GM19463 (cell line): ENCODE measurements at regions not wholly inside any gene's neighbourhood (a gene's known extent, or its start where the extent isn't known, plus 50 kb on each side); places are given as distances from the start of the nearest gene placed in this dataset.
"Not testable (repeated sequence)": the region's sequence is repeated elsewhere in the genome, so short reads cannot be mapped to it uniquely, and the experiment has no call there.

Source experiments
- ATAC-seq: cut with Tn5 transposase; IDR thresholded peaks from one replicate; pipeline ENCODE4 v1.9.1; 2021; ENCODE audit warnings: mild to moderate bottlenecking, moderate library complexity; ENCODE audit not compliant: unreplicated experiment

DNA sequence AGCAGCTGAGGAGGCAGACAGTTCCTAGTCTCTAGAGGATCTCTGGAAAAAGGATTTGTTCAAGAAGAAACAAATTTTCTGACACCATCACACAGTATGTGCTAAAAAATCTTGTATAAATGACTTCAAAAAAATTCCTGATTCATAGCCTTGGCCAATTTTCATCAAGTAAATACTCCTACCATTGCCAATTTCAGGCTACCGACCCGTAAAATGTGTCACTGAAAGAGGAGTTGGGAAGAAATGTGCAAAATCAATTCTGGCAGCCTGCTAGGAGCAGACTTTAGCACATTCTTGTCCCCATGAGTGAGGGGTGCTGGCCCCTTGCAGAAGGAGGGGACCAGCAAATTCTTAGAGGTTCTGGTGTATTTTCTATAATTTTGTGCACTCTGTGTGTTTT is 109.4 kb downstream of the TMEM30B start:
- ATAC-seq: no peak

- ATAC-seq: no peak
These were observed 113.0 kb downstream of the TMEM30B start for GRCh38 chr14:61168141-61168540.

GRCh38 chr14:61167642-61168041 is 113.5 kb downstream of the TMEM30B start:
- no peak for ATAC-seq

DNA sequence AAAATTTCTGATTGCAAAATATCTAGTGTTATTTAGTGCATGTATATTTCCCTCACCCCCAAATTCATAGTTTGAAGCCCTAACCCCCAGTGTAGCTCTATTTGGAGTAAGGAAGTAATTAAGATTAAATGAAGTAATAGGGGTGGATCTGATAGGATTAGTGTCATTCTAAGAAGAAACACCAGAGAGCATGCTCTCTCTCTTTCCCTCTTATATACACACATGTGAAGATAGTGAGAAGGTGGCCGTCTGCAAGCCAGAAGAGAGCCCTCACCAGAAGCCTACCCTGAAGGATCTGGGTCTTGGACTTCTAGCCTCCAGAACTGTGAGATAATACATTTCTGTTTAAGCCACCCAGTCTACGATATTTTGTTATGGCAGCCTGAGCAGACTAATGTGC is 120.3 kb downstream of the TMEM30B start:
- no peak for ATAC-seq

DNA sequence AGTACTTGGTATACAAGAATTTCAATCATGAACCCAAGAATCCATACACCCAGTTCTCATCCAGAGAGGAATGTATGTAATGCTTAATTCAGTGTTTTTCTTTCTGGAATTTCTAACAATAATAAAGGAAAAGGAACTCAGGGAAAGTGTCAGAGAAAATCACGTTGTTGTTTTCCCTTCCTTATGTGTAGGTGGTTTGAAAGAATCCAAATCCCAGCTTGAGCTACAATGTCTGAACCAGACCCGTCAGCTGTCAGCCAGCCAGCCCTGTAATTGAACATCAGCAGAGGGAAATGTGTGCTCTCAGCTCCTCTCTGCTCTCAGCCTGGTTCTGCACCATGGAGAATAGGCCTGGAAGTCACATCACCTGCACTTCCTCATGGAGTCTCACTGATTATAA is 126.5 kb downstream of the TMEM30B start:
- ATAC-seq: no peak

DNA sequence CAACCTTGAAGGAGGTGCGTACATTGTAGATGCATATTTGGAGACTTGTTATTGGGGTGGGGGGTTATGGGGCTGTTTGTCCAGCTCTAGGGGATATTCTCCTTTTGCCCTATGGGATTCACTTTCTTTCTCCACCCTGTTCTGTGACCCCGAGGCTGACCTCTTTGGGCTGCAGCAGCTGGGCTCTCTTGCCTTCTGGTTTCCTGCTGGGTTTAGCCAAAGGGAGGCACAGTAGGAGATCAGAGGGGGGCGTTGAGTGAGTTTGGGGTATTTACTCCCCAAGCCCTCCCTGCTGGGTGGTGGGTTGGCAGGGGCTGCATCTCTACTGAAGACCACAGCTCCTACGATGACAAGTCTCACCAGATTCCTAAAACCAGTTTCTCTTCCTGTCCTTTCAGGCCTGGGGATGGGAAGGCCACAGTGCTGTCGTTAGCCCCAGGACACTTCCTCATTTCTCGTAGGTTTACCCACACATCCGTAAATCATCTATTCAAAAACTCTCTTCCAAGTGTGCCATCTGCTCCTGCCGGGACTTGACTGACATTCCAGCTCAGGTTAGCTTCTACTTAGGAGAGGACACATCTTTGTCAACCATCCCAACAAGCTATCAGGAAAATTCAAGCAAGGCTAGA is 127.1 kb downstream of the TMEM30B start:
- no peak for ATAC-seq

DNA sequence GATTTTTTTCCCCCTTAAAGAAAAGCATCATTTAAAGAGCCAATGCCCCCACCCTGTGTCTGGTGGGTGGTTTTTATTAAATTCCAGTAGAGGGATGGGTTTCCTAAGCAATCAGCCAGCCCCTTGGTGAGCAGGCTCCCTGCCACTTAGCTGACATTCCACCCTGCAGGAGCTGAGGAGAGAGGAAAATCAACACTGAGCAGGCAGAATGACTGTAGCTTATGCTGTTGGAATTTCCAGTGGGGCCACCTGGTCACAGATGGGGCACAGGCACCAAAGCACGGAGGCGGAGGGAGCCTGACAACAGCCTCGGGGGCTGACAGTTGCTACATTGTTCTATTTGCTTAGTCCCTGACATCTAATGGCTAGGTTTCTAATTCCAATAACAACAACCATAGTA is 127.7 kb downstream of the TMEM30B start:
- no peak for ATAC-seq

GRCh38 chr14:61152851-61153364 is 128.2 kb downstream of the TMEM30B start:
- ATAC-seq: no peak

GRCh38 chr14:61151251-61151650 is 129.9 kb downstream of the TMEM30B start:
- no peak for ATAC-seq

DNA sequence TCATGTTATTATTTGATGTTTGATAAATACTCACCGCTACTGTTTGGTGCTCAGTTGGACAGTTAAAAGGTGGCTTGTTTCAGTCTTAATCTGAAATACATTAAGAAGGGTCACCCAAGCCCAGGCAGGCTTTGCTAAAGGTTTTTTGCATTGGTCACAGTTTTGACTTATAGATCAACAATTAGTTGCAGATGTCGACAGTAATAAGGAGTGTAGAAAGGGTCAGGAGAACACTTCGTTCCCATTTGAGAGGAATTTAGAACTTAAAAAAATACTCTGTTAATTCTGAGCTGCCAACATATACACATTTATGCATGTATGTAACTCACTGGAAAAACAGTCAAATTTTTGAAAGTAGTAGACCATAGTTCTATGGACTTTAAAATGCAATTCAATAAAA is 130.3 kb downstream of the TMEM30B start:
- no peak for ATAC-seq

- ATAC-seq: no peak
These were observed 131.2 kb downstream of the TMEM30B start for GRCh38 chr14:61149896-61150295.

- ATAC-seq: no peak
These were observed 132.3 kb downstream of the TMEM30B start for GRCh38 chr14:61148742-61149350.

GRCh38 chr14:61147831-61148549 is 133.1 kb downstream of the TMEM30B start:
- ATAC-seq: no peak

DNA sequence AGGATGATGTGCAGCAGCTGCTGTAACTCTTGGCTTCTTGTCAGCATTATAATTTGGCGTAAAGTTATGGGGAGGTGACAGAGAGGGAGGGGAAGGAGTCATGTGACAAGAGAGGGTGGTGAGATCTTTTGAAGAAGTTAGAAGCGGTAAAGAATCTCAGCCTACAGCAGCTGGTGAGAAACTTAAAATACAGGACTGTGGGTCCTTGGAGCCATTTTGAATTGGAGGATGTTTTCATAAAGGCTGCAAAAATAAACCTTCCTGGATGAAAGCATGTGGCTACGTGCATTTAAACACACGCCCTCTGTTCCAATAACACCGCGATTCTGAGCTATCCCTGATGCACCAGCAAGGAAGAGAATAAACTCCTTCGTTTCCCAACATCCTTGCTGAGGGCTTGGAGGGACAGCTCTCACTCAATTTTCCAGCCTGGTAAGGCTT is 133.7 kb downstream of the TMEM30B start:
- no peak for ATAC-seq

- ATAC-seq: no peak
These were observed 134.2 kb downstream of the TMEM30B start for GRCh38 chr14:61146899-61147298.

DNA sequence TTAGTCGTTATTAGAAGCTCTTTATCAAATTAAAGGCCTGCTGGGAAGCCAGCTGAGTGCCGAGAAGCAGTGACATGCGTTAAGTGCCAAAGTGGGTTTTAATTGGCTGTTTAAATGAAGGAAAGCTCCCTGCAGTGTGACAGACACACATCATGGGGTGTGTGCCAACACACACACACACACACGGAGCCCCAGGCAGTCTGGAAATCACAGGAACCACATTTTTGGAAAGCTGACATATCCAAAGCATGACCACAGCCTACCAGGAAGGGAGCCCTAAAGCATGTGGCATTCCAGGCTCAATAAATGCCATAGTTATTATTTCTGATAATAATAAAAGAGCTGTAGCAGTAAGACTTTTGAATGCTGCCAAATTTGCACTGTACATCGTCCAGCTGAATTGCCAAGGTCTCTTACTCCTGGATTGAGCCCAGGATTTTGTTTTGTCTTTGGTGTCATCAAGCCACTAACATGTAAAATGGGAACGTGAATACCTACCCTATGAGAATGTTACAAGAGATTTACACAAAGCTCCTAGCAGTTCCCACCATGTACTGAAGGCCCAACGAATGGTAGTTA is 135.1 kb downstream of the TMEM30B start:
- ATAC-seq: no peak

DNA sequence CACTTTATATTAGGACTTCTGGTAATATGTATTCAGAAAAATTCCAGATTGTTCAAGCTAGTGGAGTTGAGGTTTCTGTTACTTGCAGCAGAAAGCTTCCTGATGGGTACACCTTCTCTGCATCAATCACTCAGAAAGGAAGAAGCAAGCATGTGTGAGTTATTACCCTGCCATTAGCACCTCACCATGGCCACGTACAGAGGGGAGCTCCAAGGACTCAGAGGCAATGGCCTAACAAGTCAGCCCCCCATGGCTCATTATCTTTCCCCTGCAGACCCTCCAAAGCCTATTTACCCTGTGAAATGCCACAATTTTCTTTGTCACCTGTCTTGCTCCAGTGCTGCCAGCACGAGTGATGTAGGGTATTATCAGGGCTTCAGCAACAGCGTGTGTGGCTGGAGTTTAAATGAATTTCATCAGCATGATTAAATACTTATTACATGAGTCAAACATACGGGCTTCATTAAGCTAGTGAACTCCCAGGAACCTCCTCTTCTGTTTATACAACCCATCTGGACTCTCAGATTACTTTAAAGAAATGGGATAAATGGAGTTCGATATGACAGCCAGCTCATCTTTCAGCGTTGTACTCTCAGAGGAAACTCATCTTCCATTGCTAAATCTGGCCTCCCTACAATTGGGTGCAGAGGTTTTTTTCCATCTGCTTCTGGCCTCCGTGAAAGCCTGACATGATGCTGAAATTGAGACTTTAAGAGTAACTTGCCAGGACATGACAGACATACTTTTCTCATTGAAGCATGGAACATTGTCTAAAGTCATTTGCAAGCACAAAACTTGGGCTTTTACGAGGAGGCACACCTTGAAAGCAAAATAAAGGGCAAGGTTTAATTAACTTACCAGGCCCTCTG is 135.9 kb downstream of the TMEM30B start:
- ATAC-seq: no peak

- ATAC-seq: not testable (repeated sequence)
These were observed 136.8 kb downstream of the TMEM30B start for GRCh38 chr14:61144117-61145033.

DNA sequence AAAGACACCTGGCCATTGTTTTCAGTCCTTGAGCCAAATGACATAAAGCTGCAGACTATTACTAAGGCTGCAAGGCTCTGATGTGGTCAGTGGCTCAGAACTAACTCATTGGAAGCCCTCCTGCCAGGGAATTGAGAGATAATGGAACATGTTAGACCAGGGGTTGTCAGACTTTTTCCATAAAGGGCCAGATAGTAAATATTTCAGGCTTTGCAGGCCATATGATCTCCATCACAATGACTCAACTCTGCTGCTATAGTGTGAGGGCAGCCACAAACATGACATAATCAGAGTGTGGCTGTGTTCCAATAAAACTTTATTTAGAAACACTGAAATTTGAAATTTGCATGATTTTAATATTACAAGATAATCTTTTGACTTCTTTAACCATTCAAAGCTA is 140.3 kb downstream of the TMEM30B start:
- no peak for ATAC-seq

DNA sequence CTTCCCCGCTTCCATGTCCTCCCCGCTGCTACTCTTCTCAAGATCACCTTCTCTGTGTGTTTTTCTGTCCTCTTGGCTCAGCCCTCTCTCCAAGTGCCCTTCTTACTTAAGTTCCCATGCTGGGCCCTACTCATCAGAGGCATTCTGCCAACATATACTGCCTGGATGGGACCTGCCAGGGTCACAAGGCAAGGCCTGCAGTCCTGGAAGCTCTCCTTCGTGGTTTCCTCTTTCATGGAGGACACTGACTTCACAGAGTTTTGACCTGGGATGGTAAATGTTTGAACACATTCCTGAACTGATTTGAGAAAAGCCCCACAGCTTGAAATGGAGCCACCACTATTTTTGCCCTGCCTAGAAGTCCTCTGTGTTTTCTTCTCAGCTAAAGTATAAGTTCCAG is 140.9 kb downstream of the TMEM30B start:
- no peak for ATAC-seq
